ENCODE measurements at regions not wholly inside any gene's neighbourhood (a gene's known extent, or its start where the extent isn't known, plus 50 kb on each side); places are given as distances from the start of the nearest gene placed in this dataset.

- TF ChIP-seq EP300 (IDR thresholded peaks at IDR 0.05; ENCODE audit: borderline replicate concordance in 1 of 2, low read depth in 2 of 2, low read length in 2 of 2) (no peak), POLR2A (IDR thresholded peaks at IDR 0.05; ENCODE audit: control extremely low read depth in 1 of 2, low read depth in 2 of 2, low read length in 2 of 2) (no peak), MAFK (IDR thresholded peaks at IDR 0.05; ENCODE audit: low read depth, low read length) (no peak), CEBPB (IDR thresholded peaks at IDR 0.05; ENCODE audit: low read depth, low read length) (no peak), EZH2 (IDR thresholded peaks at IDR 0.05; ENCODE audit: low read depth, low read length, severe bottlenecking) (no peak), BACH1 (IDR thresholded peaks at IDR 0.05; ENCODE audit: low read length) (no peak), POLR2AphosphoS5 (IDR thresholded peaks at IDR 0.05; ENCODE audit: low read depth, low read length) (no peak), RNF2 (IDR thresholded peaks at IDR 0.05; ENCODE audit: borderline replicate concordance, low read depth, low read length, missing control alignments, poor library complexity, severe bottlenecking) (no peak), FOSL1 (IDR thresholded peaks at IDR 0.05; ENCODE audit: insufficient read depth, low read depth, low read length) (no peak), MAX (IDR thresholded peaks at IDR 0.05) (no peak), TAF1 (IDR thresholded peaks at IDR 0.05; ENCODE audit: low read depth, low read length) (no peak)
- TF ChIP-seq, protein P1, sequence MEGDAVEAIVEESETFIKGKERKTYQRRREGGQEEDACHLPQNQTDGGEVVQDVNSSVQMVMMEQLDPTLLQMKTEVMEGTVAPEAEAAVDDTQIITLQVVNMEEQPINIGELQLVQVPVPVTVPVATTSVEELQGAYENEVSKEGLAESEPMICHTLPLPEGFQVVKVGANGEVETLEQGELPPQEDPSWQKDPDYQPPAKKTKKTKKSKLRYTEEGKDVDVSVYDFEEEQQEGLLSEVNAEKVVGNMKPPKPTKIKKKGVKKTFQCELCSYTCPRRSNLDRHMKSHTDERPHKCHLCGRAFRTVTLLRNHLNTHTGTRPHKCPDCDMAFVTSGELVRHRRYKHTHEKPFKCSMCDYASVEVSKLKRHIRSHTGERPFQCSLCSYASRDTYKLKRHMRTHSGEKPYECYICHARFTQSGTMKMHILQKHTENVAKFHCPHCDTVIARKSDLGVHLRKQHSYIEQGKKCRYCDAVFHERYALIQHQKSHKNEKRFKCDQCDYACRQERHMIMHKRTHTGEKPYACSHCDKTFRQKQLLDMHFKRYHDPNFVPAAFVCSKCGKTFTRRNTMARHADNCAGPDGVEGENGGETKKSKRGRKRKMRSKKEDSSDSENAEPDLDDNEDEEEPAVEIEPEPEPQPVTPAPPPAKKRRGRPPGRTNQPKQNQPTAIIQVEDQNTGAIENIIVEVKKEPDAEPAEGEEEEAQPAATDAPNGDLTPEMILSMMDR (IDR thresholded peaks at IDR 0.05; ENCODE audit: control extremely low read depth in 1 of 3, insufficient read depth in 1 of 3, low read depth in 1 of 3, low read length in 3 of 3): peak in 2 of 3 experiments; percentile 4 to 18; a peak in 2 of 4 replicates
These were observed 933.8 kb downstream of the TMEM121 start for GRCh38 chr14:106459971-106460730.

All from H1 (cell line).